Fibroblast of lung (primary cell): ENCODE measurements at regions not wholly inside any gene's neighbourhood (a gene's known extent, or its start where the extent isn't known, plus 50 kb on each side); places are given as distances from the start of the nearest gene placed in this dataset.

ENCODE experiments used
- DNase-seq, 2 donors: peaks; one replicate each; pipeline versions ENCODE4 v3.0.0 to v3.0.0-alpha.2; 2010; ENCODE audit warnings: low read depth in 2 of 2
- H2AFZ ChIP-seq: 2 replicates; pipeline ENCODE4 v1.5.1; 2012; ENCODE audit warnings: low read length, control low read depth, inconsistent platforms
- H3K27ac ChIP-seq: 2 replicates; pipeline ENCODE4 v1.5.1; 2011; ENCODE audit warnings: low read length, control low read depth; ENCODE audit not compliant: insufficient read depth
- H3K27me3 ChIP-seq: 2 replicates; pipeline ENCODE4 v1.5.1; 2011; ENCODE audit warnings: mild to moderate bottlenecking, low read length; ENCODE audit not compliant: control insufficient read depth, insufficient read depth
- H3K36me3 ChIP-seq: 2 replicates; pipeline ENCODE4 v1.5.1; 2011; ENCODE audit warnings: low read length; ENCODE audit not compliant: control insufficient read depth, insufficient read depth
- H3K4me1 ChIP-seq: 2 replicates; pipeline ENCODE4 v1.5.1; 2011; ENCODE audit warnings: low read length; ENCODE audit not compliant: control insufficient read depth, insufficient read depth; ENCODE audit errors: extremely low read depth
- H3K4me2 ChIP-seq: 2 replicates; pipeline ENCODE4 v1.5.1; 2011; ENCODE audit warnings: low read length, control low read depth; ENCODE audit not compliant: insufficient read depth; ENCODE audit errors: extremely low read depth
- H3K4me3 ChIP-seq, 4 experiments: fragments of 200-600 bp in 1 of 4; sonication (generic) in 1 of 4; replicated peaks in 1 of 4; 2 replicates each; pipeline ENCODE4 v1.5.1; 2011 to 2016; ENCODE audit warnings: low read length in 4 of 4, low read depth in 3 of 4, mild to moderate bottlenecking in 3 of 4, control low read depth in 2 of 4, inconsistent platforms in 1 of 4, mixed read lengths in 1 of 4; ENCODE audit not compliant: insufficient read depth in 1 of 4; ENCODE audit errors: control extremely low read depth in 1 of 4
- H3K79me2 ChIP-seq: 2 replicates; pipeline ENCODE4 v1.5.1; 2012; ENCODE audit warnings: mild to moderate bottlenecking, low read length, inconsistent platforms; ENCODE audit not compliant: control insufficient read depth, insufficient read depth
- H3K9ac ChIP-seq: 2 replicates; pipeline ENCODE4 v1.5.1; 2011; ENCODE audit warnings: mild to moderate bottlenecking, low read length, control low read depth; ENCODE audit not compliant: insufficient read depth
- H3K9me3 ChIP-seq: 2 replicates; pipeline ENCODE4 v1.5.1; 2012; ENCODE audit warnings: low read depth, low read length; ENCODE audit not compliant: control insufficient read depth, insufficient read depth
- H4K20me1 ChIP-seq: 2 replicates; pipeline ENCODE4 v1.5.1; 2011; ENCODE audit warnings: low read length; ENCODE audit not compliant: control insufficient read depth, insufficient read depth; ENCODE audit errors: extremely low read depth
- EZH2 ChIP-seq: IDR thresholded peaks from 2 replicates; pipeline ENCODE4 v1.5.1; 2012; ENCODE audit warnings: low read length, control low read depth, mild to moderate bottlenecking; ENCODE audit errors: missing control alignments
- TF ChIP-seq, protein P1 (sequence below), 2 donors: IDR thresholded peaks in 1 of 2; conservative IDR thresholded peaks in 1 of 2; 1 replicate in 1 of 2; 2 replicates in 1 of 2; pipeline ENCODE4 v1.5.1; 2011 to 2012; ENCODE audit warnings: low read length in 2 of 2, control low read depth in 1 of 2, inconsistent platforms in 1 of 2, low read depth in 1 of 2, mild to moderate bottlenecking in 1 of 2

DNA sequence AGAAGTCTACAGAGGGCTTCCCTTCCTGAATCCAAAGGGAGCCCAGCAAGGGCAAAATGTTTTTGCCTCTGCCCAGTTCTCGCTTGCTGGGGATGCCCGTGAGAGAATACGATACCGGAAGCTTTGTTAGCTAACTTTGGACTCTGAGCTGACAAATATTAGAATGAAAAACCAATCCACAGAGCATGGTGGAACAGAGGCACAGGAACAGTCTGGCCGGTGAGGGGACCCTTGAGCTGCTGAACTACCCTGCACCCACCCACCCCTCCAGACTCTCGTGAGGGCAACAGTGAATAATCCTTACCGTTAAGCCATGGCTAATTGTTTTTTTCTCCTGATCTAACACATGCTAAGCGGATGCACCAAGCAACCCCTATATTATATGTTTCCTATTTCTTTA is 76.3 kb upstream of the AKT3 start:
- Histone ChIP-seq H3K79me2 (no peaks in the 10 kb centered on the region), H3K4me2 (no peak overlapping the region), H3K27ac (peak overlapping the region; percentile 18), H3K9me3 (no peaks in the 10 kb centered on the region), H3K36me3 (no peaks in the 10 kb centered on the region), H3K27me3 (no peaks in the 10 kb centered on the region), H3K9ac (no peak overlapping the region), H3K4me1 (peaks cover 19% of the 10 kb centered on the region), H2AFZ (no peak overlapping the region), H3K4me3 (no peak overlapping the region), H4K20me1 (no peaks in the 10 kb centered on the region)
- DNase-seq: no peak
- TF ChIP-seq, protein P1, sequence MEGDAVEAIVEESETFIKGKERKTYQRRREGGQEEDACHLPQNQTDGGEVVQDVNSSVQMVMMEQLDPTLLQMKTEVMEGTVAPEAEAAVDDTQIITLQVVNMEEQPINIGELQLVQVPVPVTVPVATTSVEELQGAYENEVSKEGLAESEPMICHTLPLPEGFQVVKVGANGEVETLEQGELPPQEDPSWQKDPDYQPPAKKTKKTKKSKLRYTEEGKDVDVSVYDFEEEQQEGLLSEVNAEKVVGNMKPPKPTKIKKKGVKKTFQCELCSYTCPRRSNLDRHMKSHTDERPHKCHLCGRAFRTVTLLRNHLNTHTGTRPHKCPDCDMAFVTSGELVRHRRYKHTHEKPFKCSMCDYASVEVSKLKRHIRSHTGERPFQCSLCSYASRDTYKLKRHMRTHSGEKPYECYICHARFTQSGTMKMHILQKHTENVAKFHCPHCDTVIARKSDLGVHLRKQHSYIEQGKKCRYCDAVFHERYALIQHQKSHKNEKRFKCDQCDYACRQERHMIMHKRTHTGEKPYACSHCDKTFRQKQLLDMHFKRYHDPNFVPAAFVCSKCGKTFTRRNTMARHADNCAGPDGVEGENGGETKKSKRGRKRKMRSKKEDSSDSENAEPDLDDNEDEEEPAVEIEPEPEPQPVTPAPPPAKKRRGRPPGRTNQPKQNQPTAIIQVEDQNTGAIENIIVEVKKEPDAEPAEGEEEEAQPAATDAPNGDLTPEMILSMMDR (conservative IDR thresholded peaks at IDR 0.05 in 1 of 2, IDR thresholded peaks at IDR 0.05 in 1 of 2; ENCODE audit: low read depth in 1 of 2, low read length in 2 of 2): no peak
- TF ChIP-seq EZH2: no peak

DNA sequence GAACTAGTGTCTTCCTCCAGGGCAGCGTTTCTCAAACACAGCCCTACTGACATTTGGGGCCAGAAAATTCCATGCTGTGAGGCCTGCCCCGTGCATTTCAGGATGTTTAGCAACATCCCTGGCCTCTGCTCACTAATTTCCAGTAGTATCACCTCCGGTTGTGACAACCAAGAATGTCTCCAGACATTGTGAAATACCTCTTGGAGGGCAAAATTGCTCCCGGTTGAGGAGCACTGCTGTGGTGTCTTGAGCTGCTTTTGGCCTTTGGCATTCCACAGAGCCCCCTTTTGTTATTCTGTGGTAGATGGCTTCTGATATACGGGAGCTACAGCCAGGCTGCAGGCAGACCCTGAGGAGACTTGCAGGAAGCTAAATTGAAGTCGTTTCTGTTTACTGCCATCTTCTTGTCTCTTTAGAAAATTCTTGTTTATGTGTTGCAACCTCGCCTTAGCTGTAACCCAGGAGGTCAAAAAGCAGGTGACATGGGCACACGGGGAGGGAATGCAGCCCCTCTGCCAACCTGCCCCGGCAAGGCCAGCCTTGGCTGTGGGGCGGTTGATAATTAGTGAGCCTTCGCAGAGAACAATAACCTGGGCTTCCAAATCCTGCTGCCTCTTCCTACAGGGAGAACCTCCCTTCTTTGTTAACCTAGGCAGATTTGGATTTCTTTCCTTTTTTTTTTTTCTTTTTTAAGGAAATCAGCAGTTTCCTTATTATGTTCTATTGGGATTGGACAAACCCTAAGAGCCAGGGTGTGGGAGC is 74.7 kb upstream of the AKT3 start:
- Histone ChIP-seq H3K9ac (no peak overlapping the region), H4K20me1 (no peaks in the 10 kb centered on the region), H3K27ac (peak overlapping the region; percentile 73), H2AFZ (peak overlapping the region; percentile 45), H3K27me3 (no peaks in the 10 kb centered on the region), H3K4me2 (peak overlapping the region; percentile 76), H3K4me3 (no peak overlapping the region), H3K36me3 (no peaks in the 10 kb centered on the region), H3K4me1 (peaks cover 19% of the 10 kb centered on the region), H3K9me3 (no peaks in the 10 kb centered on the region), H3K79me2 (no peaks in the 10 kb centered on the region)
- TF ChIP-seq, protein P1 (conservative IDR thresholded peaks at IDR 0.05 in 1 of 2, IDR thresholded peaks at IDR 0.05 in 1 of 2; ENCODE audit: low read depth in 1 of 2, low read length in 2 of 2): no peak
- TF ChIP-seq EZH2: no peak
- peak; percentile 20 to 29 for DNase-seq

DNA sequence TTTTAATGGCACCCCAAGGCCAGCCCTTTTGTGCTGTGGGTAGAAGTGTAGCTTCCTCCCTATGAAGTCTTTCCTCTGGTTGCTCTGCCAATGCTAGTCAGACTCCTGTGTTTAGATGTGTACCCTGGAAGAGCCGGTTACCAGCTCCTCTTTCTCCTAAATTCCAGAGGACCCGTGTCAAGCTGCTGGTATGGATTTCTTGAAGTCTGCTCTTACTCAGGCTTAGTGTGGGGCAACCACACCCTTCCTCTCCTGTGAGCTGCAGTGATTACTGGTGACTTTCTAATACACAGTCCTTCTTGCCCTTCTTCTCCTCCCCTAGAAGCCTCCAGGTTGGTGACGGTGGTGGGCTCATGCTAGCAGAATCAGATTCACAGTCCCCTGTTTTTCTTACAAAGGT is 74.1 kb upstream of the AKT3 start:
- no peaks in the 10 kb centered on the region for H3K79me2 ChIP-seq
- H3K4me1 ChIP-seq: peaks cover 19% of the 10 kb centered on the region
- no peaks in the 10 kb centered on the region for H4K20me1 ChIP-seq
- TF ChIP-seq, protein P1 (conservative IDR thresholded peaks at IDR 0.05 in 1 of 2, IDR thresholded peaks at IDR 0.05 in 1 of 2; ENCODE audit: low read depth in 1 of 2, low read length in 2 of 2): no peak
- no peak for TF ChIP-seq EZH2
- H3K27me3 ChIP-seq: no peaks in the 10 kb centered on the region
- no peaks in the 10 kb centered on the region for H3K36me3 ChIP-seq
- peak overlapping the region; percentile 76 for H3K4me2 ChIP-seq
- no peak overlapping the region for H3K4me3 ChIP-seq
- peak overlapping the region; percentile 73 for H3K27ac ChIP-seq
- no peak overlapping the region for H3K9ac ChIP-seq
- no peaks in the 10 kb centered on the region for H3K9me3 ChIP-seq
- peak overlapping the region; percentile 45 for H2AFZ ChIP-seq
- DNase-seq: peak; percentile 51 to 70
